Subcutaneous abdominal adipose tissue (tissue), 5 donors: ENCODE measurements at regions not wholly inside any gene's neighbourhood (a gene's known extent, or its start where the extent isn't known, plus 50 kb on each side); places are given as distances from the start of the nearest gene placed in this dataset.
"Not testable (repeated sequence)": the region's sequence is repeated elsewhere in the genome, so short reads cannot be mapped to it uniquely, and the experiment has no call there.

Experiments
- H3K27ac ChIP-seq: one replicate; pipeline ENCODE4 v1.7.0; 2013; ENCODE audit warnings: low read depth, mild to moderate bottlenecking, inconsistent platforms, low read length, moderate library complexity
- H3K27me3 ChIP-seq, 5 donors: one replicate each; pipeline ENCODE4 v1.7.0; 2013; ENCODE audit warnings: low read length in 5 of 5, inconsistent platforms in 1 of 5; ENCODE audit not compliant: control insufficient read depth in 5 of 5, insufficient read depth in 4 of 5
- H3K36me3 ChIP-seq, 5 donors: one replicate each; pipeline ENCODE4 v1.7.0; 2013; ENCODE audit warnings: low read length in 5 of 5; ENCODE audit not compliant: control insufficient read depth in 5 of 5, insufficient read depth in 5 of 5
- H3K4me1 ChIP-seq, 5 donors: one replicate each; pipeline ENCODE4 v1.7.0; 2013; ENCODE audit warnings: low read length in 5 of 5, mild to moderate bottlenecking in 3 of 5, moderate library complexity in 1 of 5; ENCODE audit not compliant: control insufficient read depth in 5 of 5, insufficient read depth in 5 of 5
- H3K4me3 ChIP-seq, 5 donors: one replicate each; pipeline ENCODE4 v1.7.0; 2013; ENCODE audit warnings: low read length in 5 of 5, low read depth in 1 of 5
- H3K9ac ChIP-seq, 5 donors: one replicate each; pipeline ENCODE4 v1.7.0; 2013; ENCODE audit warnings: low read length in 5 of 5, mild to moderate bottlenecking in 4 of 5, moderate library complexity in 3 of 5
- H3K9me3 ChIP-seq, 5 donors: one replicate each; pipeline ENCODE4 v1.7.0; 2013; ENCODE audit warnings: low read length in 5 of 5; ENCODE audit not compliant: control insufficient read depth in 5 of 5
- donor health status: healthy.
- donor health status: healthy.
- donor health status: healthy.
- donor health status: healthy.
- donor health status: healthy.

DNA sequence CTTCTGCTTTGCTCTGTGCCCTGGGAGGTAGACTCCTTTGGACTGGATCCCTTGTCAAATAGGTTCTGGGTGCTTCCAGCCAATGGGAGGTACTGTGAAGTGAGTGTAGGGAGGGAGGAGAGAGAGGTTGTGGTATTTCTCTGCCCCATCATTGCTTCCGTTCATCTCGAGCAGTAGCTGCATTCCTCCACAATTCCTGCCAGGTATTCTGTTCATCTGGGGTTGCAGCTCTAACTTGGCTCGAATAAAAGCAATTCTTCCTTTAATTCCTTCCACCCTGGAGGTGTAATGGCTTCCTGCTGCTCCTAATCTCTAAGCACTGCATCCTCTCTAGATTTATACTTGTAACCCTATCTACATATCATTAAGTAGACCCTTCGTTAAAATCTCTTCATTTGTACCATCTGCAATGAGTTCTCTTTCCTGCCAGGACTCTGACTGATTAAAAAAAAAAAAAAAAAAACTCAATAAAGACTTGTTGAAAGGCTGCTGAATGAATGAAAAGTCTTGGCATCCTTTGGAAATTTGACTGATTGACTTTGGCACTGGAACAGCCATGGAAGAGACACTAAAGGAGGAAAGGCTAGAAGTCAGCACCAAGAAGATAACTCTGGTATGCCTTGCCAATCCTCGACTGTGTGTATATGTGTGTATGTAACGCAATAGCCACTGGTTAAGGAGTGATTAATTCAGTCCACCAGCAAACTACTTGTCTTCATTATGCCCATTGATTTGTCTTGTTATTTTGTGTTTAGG, 616.9 kb upstream of the SOX9 start:
- Histone ChIP-seq H3K4me3 (no peak overlapping the region), H3K27me3 (no peaks in the 10 kb centered on the region), H3K9ac (no peak overlapping the region), H3K9me3 (no peaks in the 10 kb centered on the region), H3K4me1 (no peaks in the 10 kb centered on the region), H3K36me3 (no peaks in the 10 kb centered on the region), H3K27ac (no peak overlapping the region)

DNA sequence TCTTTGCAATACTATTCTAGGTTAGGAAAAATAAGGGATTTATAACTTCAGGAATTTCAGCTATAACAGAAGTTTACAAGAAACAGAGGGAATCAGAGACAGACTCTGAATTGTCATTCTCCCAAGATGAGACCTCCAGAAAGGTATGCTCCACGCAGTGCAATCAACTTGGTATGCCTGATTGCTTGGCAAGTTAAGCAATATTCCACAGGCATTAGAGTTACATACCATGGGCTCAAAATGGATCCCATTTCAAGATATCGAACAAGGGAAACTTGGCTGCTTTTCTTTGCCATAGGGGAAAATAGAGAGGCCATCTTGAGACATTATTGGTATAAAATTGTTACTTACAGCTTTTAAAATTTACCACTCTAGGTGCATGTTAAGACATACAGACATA, 615.6 kb upstream of the SOX9 start:
- Histone ChIP-seq H3K27ac (no peak overlapping the region), H3K9ac (no peak overlapping the region), H3K27me3 (no peaks in the 10 kb centered on the region), H3K36me3 (no peaks in the 10 kb centered on the region), H3K9me3 (no peaks in the 10 kb centered on the region), H3K4me1 (no peaks in the 10 kb centered on the region), H3K4me3 (no peak overlapping the region)

DNA sequence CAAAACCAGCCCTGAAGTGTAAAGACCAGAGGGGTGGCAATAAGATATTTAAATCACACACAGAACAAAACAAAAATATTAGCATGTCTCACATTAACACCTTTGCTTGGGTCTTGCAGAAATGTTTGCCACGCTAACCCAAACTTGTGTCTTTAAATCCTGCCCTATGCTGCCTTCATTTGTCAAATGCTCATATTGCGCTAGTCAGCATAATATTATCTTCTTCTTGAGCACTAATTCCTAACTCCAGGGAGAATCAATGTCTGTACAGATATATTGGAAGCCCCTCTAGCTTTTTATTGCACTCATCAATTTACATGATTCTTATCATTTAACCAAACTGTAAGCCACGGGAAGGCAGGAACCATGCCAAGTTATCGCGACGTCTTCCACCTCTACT, 614.8 kb upstream of the SOX9 start:
- H3K9me3 ChIP-seq = no peaks in the 10 kb centered on the region
- no peak overlapping the region for H3K4me3 ChIP-seq
- H3K36me3 ChIP-seq = no peaks in the 10 kb centered on the region
- H3K27ac ChIP-seq = no peak overlapping the region
- no peaks in the 10 kb centered on the region for H3K27me3 ChIP-seq
- no peak overlapping the region for H3K9ac ChIP-seq
- H3K4me1 ChIP-seq = no peaks in the 10 kb centered on the region

DNA sequence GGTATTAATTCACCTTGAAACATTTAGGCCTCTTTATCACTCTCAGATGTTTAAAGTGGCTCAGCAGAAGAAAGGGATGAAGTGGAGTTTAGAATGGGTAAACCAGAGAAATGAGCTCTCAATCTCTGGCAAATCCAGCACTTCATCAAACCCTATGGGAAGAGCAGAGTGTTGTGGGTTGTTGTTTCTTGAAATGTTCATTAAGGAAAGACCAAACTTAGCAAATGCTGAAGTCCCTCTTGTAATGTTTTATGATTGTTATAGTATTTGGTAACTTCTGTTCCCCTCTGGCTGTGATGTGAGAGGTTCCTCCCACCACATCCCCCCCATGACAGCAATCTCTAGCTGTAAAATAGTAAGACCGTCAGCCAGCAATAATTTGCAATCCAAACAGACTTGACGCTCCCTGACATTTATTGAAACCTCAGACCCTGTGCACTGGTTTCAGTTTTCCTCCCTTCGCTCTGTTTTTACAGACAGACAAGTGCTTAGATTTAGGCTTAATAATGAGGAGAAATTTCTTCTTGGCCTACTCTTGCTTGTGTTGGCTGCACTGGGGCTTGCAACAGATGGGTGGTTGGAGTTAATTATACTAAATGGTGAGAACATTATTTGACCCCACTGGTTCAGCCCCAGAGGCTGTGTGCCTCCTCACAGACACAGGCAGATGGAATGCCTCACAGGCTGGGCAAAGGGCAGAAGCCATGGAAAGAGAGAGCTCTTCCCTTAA, 609.4 kb upstream of the SOX9 start:
- Histone ChIP-seq H3K36me3 (no peaks in the 10 kb centered on the region), H3K9me3 (no peaks in the 10 kb centered on the region), H3K27me3 (peaks cover 0 to 2% (median 0%) of the 10 kb centered on the region in 5 donors), H3K9ac (no peak overlapping the region), H3K27ac (no peak overlapping the region), H3K4me3 (no peak overlapping the region), H3K4me1 (no peaks in the 10 kb centered on the region)

DNA sequence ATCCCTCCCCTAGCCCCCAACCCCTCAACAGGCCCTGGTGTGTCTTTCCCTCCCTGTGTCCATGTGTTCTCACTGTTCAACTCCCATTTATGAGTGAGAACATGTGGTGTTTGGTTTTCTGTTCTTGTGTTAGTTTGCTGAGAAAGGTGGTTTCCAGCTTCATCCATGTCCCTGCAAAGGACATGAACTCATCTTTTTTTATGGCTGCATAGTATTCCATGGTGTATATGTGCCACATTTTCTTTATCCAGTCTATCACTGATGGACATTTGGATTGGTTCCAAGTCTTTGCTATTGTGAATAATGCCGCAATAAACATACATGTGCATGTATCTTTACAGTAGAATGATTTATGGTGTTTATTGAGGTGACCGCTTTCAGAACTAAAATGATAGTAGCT, 607.1 kb upstream of the SOX9 start:
- H3K4me1 ChIP-seq, H3K4me3 ChIP-seq, H3K27me3 ChIP-seq, H3K9me3 ChIP-seq, H3K9ac ChIP-seq, H3K36me3 ChIP-seq, H3K27ac ChIP-seq: not testable (repeated sequence)

DNA sequence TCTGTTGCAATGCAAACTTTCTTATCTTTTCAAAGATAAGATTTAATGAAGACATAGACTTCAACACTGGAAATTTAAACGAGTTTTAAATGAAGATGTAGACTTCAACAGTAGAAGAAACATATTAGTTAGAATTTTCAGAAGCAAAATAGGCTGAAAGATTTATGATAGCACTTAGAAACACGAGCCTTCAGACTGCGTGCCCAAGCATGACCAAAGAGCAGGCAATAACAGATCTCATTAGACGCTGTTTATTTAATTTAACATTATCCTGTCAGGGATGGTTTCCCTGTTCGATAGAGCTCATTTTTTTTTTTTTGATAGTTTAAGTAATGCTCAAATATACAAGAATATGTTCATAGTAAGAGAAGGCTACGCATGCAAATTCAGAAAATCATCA, 604.7 kb upstream of the SOX9 start:
- peaks cover 0 to 2% (median 0%) of the 10 kb centered on the region in 5 donors for H3K27me3 ChIP-seq
- H3K4me1 ChIP-seq = no peaks in the 10 kb centered on the region
- H3K36me3 ChIP-seq = no peaks in the 10 kb centered on the region
- H3K4me3 ChIP-seq = no peak overlapping the region
- H3K27ac ChIP-seq = no peak overlapping the region
- H3K9ac ChIP-seq = no peak overlapping the region
- no peaks in the 10 kb centered on the region for H3K9me3 ChIP-seq

DNA sequence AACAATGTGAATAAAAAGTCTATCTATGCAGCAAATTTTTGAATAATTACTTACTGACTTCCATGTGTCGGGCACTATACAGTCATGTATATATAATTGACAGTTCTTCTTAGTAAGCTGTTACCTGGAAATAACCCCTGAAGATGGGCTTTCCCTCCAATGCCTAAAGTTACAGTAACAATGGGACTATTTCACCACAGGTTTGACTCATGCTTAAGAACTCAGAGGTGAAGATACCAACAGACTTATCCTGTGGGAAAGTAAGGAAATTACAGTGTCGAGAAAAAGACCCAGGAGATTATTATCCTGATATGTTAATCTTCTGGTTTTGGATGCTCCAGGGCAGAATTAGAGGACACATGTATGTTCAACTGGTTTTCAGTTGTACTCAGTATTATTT, 601.5 kb upstream of the SOX9 start:
- no peak overlapping the region for H3K9ac ChIP-seq
- no peaks in the 10 kb centered on the region for H3K36me3 ChIP-seq
- no peak overlapping the region for H3K27ac ChIP-seq
- H3K4me3 ChIP-seq = no peak overlapping the region
- H3K27me3 ChIP-seq = peaks cover 0 to 2% (median 0%) of the 10 kb centered on the region in 5 donors
- H3K4me1 ChIP-seq = no peaks in the 10 kb centered on the region
- no peaks in the 10 kb centered on the region for H3K9me3 ChIP-seq

DNA sequence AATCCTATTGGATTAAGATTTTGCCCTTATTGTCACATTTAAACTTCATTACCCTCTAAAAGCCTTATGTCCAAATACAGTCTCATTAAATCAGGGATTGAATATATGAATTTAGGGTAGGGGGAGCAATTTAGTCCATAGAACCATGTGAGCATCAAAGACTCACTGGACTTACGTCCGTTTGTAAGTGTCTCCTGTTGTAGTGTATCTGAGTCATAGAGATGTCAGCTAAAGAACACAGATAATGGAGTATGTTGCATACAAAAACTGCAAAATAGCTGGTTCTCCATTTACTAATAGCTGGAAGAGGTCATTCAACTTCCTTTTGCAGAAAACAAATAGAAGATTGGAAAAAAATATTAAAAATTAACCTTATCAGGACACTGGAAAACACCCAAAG, 599.1 kb upstream of the SOX9 start:
- Histone ChIP-seq H3K9ac (no peak overlapping the region), H3K9me3 (no peaks in the 10 kb centered on the region), H3K27ac (no peak overlapping the region), H3K4me3 (no peak overlapping the region), H3K36me3 (no peaks in the 10 kb centered on the region), H3K4me1 (no peaks in the 10 kb centered on the region), H3K27me3 (no peaks in the 10 kb centered on the region)

DNA sequence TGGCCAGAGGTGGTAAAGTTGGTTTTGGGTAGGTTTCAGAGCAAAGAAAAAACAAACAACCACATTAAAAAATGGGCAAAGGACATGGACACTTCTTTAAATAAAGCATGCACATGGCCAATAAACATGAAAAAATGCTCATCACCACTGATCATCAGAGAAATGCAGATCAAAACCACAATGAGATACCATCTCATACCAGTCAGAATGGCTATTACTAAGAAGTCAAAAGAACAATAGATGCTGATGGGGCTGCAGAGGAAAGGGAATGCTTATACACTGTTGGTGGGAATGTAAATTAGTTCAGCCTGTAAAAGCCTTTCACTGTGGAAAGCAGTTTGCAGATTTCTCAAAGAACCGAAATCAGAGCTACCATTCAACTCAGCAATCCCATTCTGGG, 598.4 kb upstream of the SOX9 start:
- Histone ChIP-seq H3K9me3 (no peaks in the 10 kb centered on the region), H3K4me3 (no peak overlapping the region), H3K9ac (no peak overlapping the region), H3K27ac (no peak overlapping the region), H3K4me1 (no peaks in the 10 kb centered on the region), H3K27me3 (no peaks in the 10 kb centered on the region), H3K36me3 (no peaks in the 10 kb centered on the region)

DNA sequence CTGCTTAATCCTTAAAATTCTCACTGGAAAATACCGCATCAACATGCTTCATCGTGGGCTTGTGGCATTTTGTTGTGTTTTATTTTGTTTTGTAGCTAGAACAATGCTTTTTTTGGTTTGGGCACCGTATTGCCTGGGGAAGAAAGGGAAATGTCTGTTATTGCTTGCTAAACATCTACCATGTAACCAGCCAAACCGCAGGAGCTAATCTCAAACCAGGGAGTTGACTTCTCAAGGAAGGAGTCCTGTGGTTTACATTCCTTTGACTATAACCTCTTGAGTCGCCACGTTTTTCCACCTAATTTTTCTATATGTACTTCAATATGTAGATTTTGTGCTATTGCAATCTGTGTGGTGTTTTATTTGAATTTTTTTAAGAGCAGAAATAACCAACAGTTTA, 593.5 kb upstream of the SOX9 start:
- H3K9me3 ChIP-seq = no peaks in the 10 kb centered on the region
- no peaks in the 10 kb centered on the region for H3K4me1 ChIP-seq
- H3K4me3 ChIP-seq = no peak overlapping the region
- H3K27ac ChIP-seq = no peak overlapping the region
- H3K27me3 ChIP-seq = no peaks in the 10 kb centered on the region
- H3K36me3 ChIP-seq = no peaks in the 10 kb centered on the region
- no peak overlapping the region for H3K9ac ChIP-seq
